Testis (tissue), 2 donors: ENCODE measurements at regions not wholly inside any gene's neighbourhood (a gene's known extent, or its start where the extent isn't known, plus 50 kb on each side); places are given as distances from the start of the nearest gene placed in this dataset.

ENCODE experiments used
- DNase-seq: peaks from one replicate; pipeline ENCODE4 v3.0.0-alpha.2; 2019
- H3K27ac ChIP-seq, 2 donors: fragments of 200-600 bp; sonication (generic); one replicate each; pipeline ENCODE4 v1.5.1; 2019
- H3K27me3 ChIP-seq: fragments of 200-600 bp; sonication (generic); one replicate; pipeline ENCODE4 v1.5.1; 2019
- H3K36me3 ChIP-seq: fragments of 200-600 bp; sonication (generic); one replicate; pipeline ENCODE4 v1.5.1; 2017; ENCODE audit warnings: low read depth; ENCODE audit errors: missing control alignments
- H3K4me1 ChIP-seq: fragments of 200-600 bp; sonication (generic); one replicate; pipeline ENCODE4 v1.5.1; 2019
- H3K4me3 ChIP-seq, 2 donors: fragments of 200-600 bp; sonication (generic); one replicate each; pipeline ENCODE4 v1.5.1; 2017 to 2019
- H3K9me3 ChIP-seq: fragments of 200-600 bp; sonication (generic); one replicate; pipeline ENCODE4 v1.5.1; 2017
- CTCF ChIP-seq, 3 experiments: fragments of 450-650 bp in 2 of 3; fragments of 200-600 bp in 1 of 3; sonication (generic) in 1 of 3; IDR thresholded peaks; one replicate each; pipeline ENCODE4 v1.5.1; 2016 to 2019; ENCODE audit warnings: antibody characterized with exemption in 3 of 3, mild to moderate bottlenecking in 2 of 3, moderate library complexity in 1 of 3
- POLR2A ChIP-seq: fragments of 450-650 bp; IDR thresholded peaks from one replicate; pipeline ENCODE4 v1.6.1; 2017; ENCODE audit warnings: antibody characterized with exemption, mild to moderate bottlenecking, moderate library complexity
- WGBS, 2 donors: methylation state at CpG; one replicate each; pipeline ENCODE4 v1.1.5; 2018; 5-methylcytosine and 5-hydroxymethylcytosine counted together
- intact Hi-C: fragments of 100-400 bp; cut with DNase I; formaldehyde crosslinking; loops from one replicate; pipeline ENCODE4 v1.15.1; 2023; ENCODE audit warnings: low total_unique reads

DNA sequence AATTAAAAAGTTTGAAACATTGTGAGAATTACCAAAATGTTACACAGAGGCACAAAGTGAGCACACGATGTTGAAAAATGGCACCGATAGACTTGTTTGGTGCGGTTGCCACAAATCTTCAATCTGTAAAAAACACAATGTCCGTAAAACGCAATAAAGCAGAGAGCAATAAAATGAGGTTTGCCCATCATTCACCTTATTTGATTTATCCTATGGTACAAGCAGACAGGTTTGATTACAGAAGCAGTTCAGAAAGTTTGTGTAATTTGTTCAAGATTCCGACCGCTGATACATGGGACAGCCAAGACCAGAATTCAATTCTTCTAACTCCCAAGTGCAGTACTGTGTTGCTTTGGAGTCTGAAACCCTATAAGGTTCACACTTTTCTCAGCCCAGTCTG lies 318.3 kb upstream of the PROX1 start:
- Histone ChIP-seq H3K9me3 (no peaks in the 10 kb centered on the region), H3K27ac (no peak overlapping the region), H3K4me1 (no peaks in the 10 kb centered on the region), H3K27me3 (no peaks in the 10 kb centered on the region), H3K36me3 (no peaks in the 10 kb centered on the region), H3K4me3 (no peak overlapping the region)
- 91 to 94% methylated on average over 7 of the region's 7 CpGs for WGBS, 2 donors
- no peak for DNase-seq
- intact Hi-C loops: no loop called here
- TF ChIP-seq POLR2A (no peak), CTCF (IDR thresholded peaks at IDR 0.05) (no peak)

GRCh38 chr1:213669964-213670691 lies 317.6 kb upstream of the PROX1 start:
- Histone ChIP-seq H3K27ac (no peak overlapping the region), H3K36me3 (no peaks in the 10 kb centered on the region), H3K27me3 (no peaks in the 10 kb centered on the region), H3K4me3 (no peak overlapping the region), H3K4me1 (no peaks in the 10 kb centered on the region), H3K9me3 (no peaks in the 10 kb centered on the region)
- intact Hi-C loops: no loop called here
- DNase-seq: no peak
- WGBS, 2 donors: 14 to 92% methylated on average over 1 to 2 of the region's 2 CpGs
- TF ChIP-seq POLR2A (no peak), CTCF (IDR thresholded peaks at IDR 0.05) (no peak)

DNA sequence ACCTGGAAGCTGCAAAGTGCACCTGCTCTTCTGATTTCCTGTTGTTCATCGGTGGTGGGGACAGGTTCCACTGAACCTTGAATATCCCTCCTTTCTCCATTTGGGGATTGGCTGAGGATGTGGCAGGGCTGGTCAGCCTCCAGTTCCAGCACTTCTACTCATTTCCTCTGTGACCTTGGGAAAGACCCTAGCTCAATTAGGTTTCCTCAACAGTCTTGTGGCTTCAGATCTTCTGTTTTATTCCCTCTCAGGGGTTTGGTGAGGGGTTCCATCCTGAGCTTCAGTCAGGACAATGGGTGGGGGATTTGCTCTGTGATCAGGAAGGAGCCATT lies 317.1 kb upstream of the PROX1 start:
- Histone ChIP-seq H3K36me3 (no peaks in the 10 kb centered on the region), H3K27ac (no peak overlapping the region), H3K4me1 (no peaks in the 10 kb centered on the region), H3K9me3 (no peaks in the 10 kb centered on the region), H3K27me3 (no peaks in the 10 kb centered on the region), H3K4me3 (no peak overlapping the region)
- TF ChIP-seq CTCF (IDR thresholded peaks at IDR 0.05) (no peak), POLR2A (no peak)
- DNase-seq: no peak
- WGBS, 2 donors: 29 to 38% methylated on average over 1 of the region's 1 CpG
- intact Hi-C loops: no loop called here

GRCh38 chr1:213675043-213675442 lies 312.7 kb upstream of the PROX1 start:
- H3K9me3 ChIP-seq: no peaks in the 10 kb centered on the region
- H3K27me3 ChIP-seq: no peaks in the 10 kb centered on the region
- WGBS, 2 donors: 83 to 88% methylated on average over 1 of the region's 1 CpG
- no peaks in the 10 kb centered on the region for H3K4me1 ChIP-seq
- no peak overlapping the region for H3K27ac ChIP-seq
- no peaks in the 10 kb centered on the region for H3K36me3 ChIP-seq
- intact Hi-C loops: no loop called here
- DNase-seq: no peak
- TF ChIP-seq POLR2A: no peak
- TF ChIP-seq CTCF (IDR thresholded peaks at IDR 0.05): no peak
- H3K4me3 ChIP-seq: no peak overlapping the region

- no peaks in the 10 kb centered on the region for H3K36me3 ChIP-seq
- H3K27ac ChIP-seq: no peak overlapping the region
- DNase-seq: no peak
- WGBS, 2 donors: 73 to 84% methylated on average over 2 of the region's 2 CpGs
- TF ChIP-seq POLR2A (no peak), CTCF (IDR thresholded peaks at IDR 0.05) (no peak)
- H3K27me3 ChIP-seq: no peaks in the 10 kb centered on the region
- H3K4me1 ChIP-seq: no peaks in the 10 kb centered on the region
- no peaks in the 10 kb centered on the region for H3K9me3 ChIP-seq
- intact Hi-C loops: no loop called here
- no peak overlapping the region for H3K4me3 ChIP-seq
These were observed 311.0 kb upstream of the PROX1 start for GRCh38 chr1:213676736-213677135.
